ENCODE measurements at regions not wholly inside any gene's neighbourhood (a gene's known extent, or its start where the extent isn't known, plus 50 kb on each side); places are given as distances from the start of the nearest gene placed in this dataset.

- no peaks in the 10 kb centered on the region for H3K4me1 ChIP-seq (ENCODE audit: control insufficient read depth, low read length)
- H3K9me2 ChIP-seq (replicated peaks; ENCODE audit: control insufficient read depth, low read length), result no peaks in the 10 kb centered on the region
- H3K27me3 ChIP-seq (ENCODE audit: control insufficient read depth, low read length), result peaks cover 32% of the 10 kb centered on the region
- no peak overlapping the region for H3K4me2 ChIP-seq (ENCODE audit: low read length)
- H3K9me3 ChIP-seq (ENCODE audit: control insufficient read depth, insufficient read depth, low read length), result no peaks in the 10 kb centered on the region
- H3K4me3 ChIP-seq (ENCODE audit: low read length), result no peak overlapping the region
- TF ChIP-seq, protein P1, sequence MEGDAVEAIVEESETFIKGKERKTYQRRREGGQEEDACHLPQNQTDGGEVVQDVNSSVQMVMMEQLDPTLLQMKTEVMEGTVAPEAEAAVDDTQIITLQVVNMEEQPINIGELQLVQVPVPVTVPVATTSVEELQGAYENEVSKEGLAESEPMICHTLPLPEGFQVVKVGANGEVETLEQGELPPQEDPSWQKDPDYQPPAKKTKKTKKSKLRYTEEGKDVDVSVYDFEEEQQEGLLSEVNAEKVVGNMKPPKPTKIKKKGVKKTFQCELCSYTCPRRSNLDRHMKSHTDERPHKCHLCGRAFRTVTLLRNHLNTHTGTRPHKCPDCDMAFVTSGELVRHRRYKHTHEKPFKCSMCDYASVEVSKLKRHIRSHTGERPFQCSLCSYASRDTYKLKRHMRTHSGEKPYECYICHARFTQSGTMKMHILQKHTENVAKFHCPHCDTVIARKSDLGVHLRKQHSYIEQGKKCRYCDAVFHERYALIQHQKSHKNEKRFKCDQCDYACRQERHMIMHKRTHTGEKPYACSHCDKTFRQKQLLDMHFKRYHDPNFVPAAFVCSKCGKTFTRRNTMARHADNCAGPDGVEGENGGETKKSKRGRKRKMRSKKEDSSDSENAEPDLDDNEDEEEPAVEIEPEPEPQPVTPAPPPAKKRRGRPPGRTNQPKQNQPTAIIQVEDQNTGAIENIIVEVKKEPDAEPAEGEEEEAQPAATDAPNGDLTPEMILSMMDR (IDR thresholded peaks at IDR 0.05; ENCODE audit: low read depth, low read length, poor library complexity, severe bottlenecking), result no peak
- no peak for TF ChIP-seq EZH2phosphoT487 (IDR thresholded peaks at IDR 0.05; ENCODE audit: borderline replicate concordance, low read length)
- no peaks in the 10 kb centered on the region for H4K20me1 ChIP-seq (ENCODE audit: control insufficient read depth, insufficient read depth, low read depth, low read length)
- no peaks in the 10 kb centered on the region for H3K36me3 ChIP-seq (ENCODE audit: control insufficient read depth, low read length)
- H3F3A ChIP-seq (ENCODE audit: control insufficient read depth, insufficient read depth), result no peaks in the 10 kb centered on the region
- H3K27ac ChIP-seq (ENCODE audit: low read depth, low read length), result no peak overlapping the region
- H3K79me2 ChIP-seq (ENCODE audit: control insufficient read depth, low read length), result no peaks in the 10 kb centered on the region
Measured at GRCh38 chr1:61013189-61013945, 69.0 kb upstream of the NFIA start.

GRCh38 chr1:61012341-61012761 is 70.0 kb upstream of the NFIA start:
- no peak overlapping the region for H3K4me2 ChIP-seq (ENCODE audit: low read length)
- H3K36me3 ChIP-seq (ENCODE audit: control insufficient read depth, low read length), result no peaks in the 10 kb centered on the region
- no peaks in the 10 kb centered on the region for H3F3A ChIP-seq (ENCODE audit: control insufficient read depth, insufficient read depth)
- no peaks in the 10 kb centered on the region for H3K9me2 ChIP-seq (replicated peaks; ENCODE audit: control insufficient read depth, low read length)
- no peak overlapping the region for H3K27ac ChIP-seq (ENCODE audit: low read depth, low read length)
- no peaks in the 10 kb centered on the region for H3K4me1 ChIP-seq (ENCODE audit: control insufficient read depth, low read length)
- H3K27me3 ChIP-seq (ENCODE audit: control insufficient read depth, low read length), result peaks cover 28% of the 10 kb centered on the region
- no peaks in the 10 kb centered on the region for H4K20me1 ChIP-seq (ENCODE audit: control insufficient read depth, insufficient read depth, low read depth, low read length)
- no peaks in the 10 kb centered on the region for H3K9me3 ChIP-seq (ENCODE audit: control insufficient read depth, insufficient read depth, low read length)
- H3K79me2 ChIP-seq (ENCODE audit: control insufficient read depth, low read length), result no peaks in the 10 kb centered on the region
- no peak overlapping the region for H3K4me3 ChIP-seq (ENCODE audit: low read length)
- TF ChIP-seq, protein P1 (IDR thresholded peaks at IDR 0.05; ENCODE audit: low read depth, low read length, poor library complexity, severe bottlenecking), result no peak
- TF ChIP-seq EZH2phosphoT487 (IDR thresholded peaks at IDR 0.05; ENCODE audit: borderline replicate concordance, low read length), result no peak

DNA sequence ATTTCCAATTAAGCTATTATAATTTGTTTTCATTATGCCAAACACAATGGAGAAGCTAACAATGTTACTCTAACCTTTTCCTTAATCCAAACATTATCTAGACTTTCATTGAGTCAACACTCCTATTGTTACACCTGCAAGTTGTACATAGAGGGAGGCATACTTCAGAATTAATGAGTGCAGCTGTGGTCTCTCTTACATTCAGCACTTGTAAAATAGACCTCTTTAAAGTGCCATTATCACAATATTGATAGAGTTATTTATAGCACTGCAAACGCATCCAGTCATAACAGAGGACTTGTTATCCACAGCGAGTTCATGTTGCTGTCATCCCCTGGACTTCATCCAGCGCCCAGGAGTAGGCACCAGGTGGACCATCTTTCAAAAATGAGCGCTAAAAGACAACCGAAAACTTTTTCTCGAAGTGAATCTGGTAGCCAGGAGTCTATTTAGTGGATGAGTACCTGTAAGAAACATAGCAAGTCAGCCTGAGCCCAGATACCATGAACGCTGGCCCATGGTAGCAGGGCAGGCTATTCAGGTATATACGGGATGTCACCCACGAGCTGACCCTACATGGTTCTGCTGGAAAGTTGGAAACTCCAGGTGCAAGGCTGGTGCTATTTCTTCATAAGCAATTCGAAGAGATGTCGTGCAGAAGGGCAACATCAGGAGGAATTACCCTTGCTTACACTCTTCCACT is 70.6 kb upstream of the NFIA start:
- TF ChIP-seq, protein P1 (IDR thresholded peaks at IDR 0.05; ENCODE audit: low read depth, low read length, poor library complexity, severe bottlenecking), result no peak
- no peak for TF ChIP-seq EZH2phosphoT487 (IDR thresholded peaks at IDR 0.05; ENCODE audit: borderline replicate concordance, low read length)

More for the DNA sequence above, 70.6 kb upstream of the NFIA start:
- no peak overlapping the region for H3K4me3 ChIP-seq (ENCODE audit: low read length)
- no peaks in the 10 kb centered on the region for H4K20me1 ChIP-seq (ENCODE audit: control insufficient read depth, insufficient read depth, low read depth, low read length)
- no peaks in the 10 kb centered on the region for H3K9me3 ChIP-seq (ENCODE audit: control insufficient read depth, insufficient read depth, low read length)
- H3K9me2 ChIP-seq (replicated peaks; ENCODE audit: control insufficient read depth, low read length), result no peaks in the 10 kb centered on the region
- no peak overlapping the region for H3K27ac ChIP-seq (ENCODE audit: low read depth, low read length)
- H3K79me2 ChIP-seq (ENCODE audit: control insufficient read depth, low read length), result no peaks in the 10 kb centered on the region
- peaks cover 27% of the 10 kb centered on the region for H3K27me3 ChIP-seq (ENCODE audit: control insufficient read depth, low read length)
- no peaks in the 10 kb centered on the region for H3K36me3 ChIP-seq (ENCODE audit: control insufficient read depth, low read length)
- no peaks in the 10 kb centered on the region for H3F3A ChIP-seq (ENCODE audit: control insufficient read depth, insufficient read depth)
- no peaks in the 10 kb centered on the region for H3K4me1 ChIP-seq (ENCODE audit: control insufficient read depth, low read length)
- no peak overlapping the region for H3K4me2 ChIP-seq (ENCODE audit: low read length)

All from DOHH2 (cell line).